ENCODE measurements at regions not wholly inside any gene's neighbourhood (a gene's known extent, or its start where the extent isn't known, plus 50 kb on each side); places are given as distances from the start of the nearest gene placed in this dataset.

GRCh38 chr2:176662753-176663152 lies 393.5 kb downstream of the MTX2 start (continued):
- TF ChIP-seq NFYB (CRISPR knock-in tag; conservative IDR thresholded peaks at IDR 0.05; ENCODE audit: low read depth) (no peak), STAT6 (CRISPR knock-in tag; conservative IDR thresholded peaks at IDR 0.05; ENCODE audit: low read depth) (no peak), NR2C2 (CRISPR knock-in tag; IDR thresholded peaks at IDR 0.05) (no peak), ARID4B (CRISPR knock-in tag; IDR thresholded peaks at IDR 0.05; ENCODE audit: borderline replicate concordance) (no peak), RORB (CRISPR knock-in tag; IDR thresholded peaks at IDR 0.05) (no peak), SMAD3 (CRISPR knock-in tag; IDR thresholded peaks at IDR 0.05; ENCODE audit: borderline replicate concordance) (no peak), USF2 (CRISPR knock-in tag; IDR thresholded peaks at IDR 0.05) (no peak), FOXP1 (CRISPR knock-in tag; IDR thresholded peaks at IDR 0.05; ENCODE audit: borderline replicate concordance) (no peak), ZNF219 (CRISPR knock-in tag; IDR thresholded peaks at IDR 0.05; ENCODE audit: borderline replicate concordance) (no peak), ZMAT4 (CRISPR knock-in tag; IDR thresholded peaks at IDR 0.05) (no peak)

GRCh38 chr2:176664478-176664877 lies 395.2 kb downstream of the MTX2 start:
- ATAC-seq (no peak), DNase-seq (ENCODE audit: low spot score) (no peak)
- peaks cover 12% of the 10 kb centered on the region for H3K4me1 Mint-ChIP-seq
- ChIA-PET CTCF (interaction anchor here (2.0 to 4.0 kb wide), 2 partner anchors 10 to 13 kb away, joined by 15 to 27 read pairs; no protein-coding TSS in a partner anchor), POLR2A (no interaction called here)
- peaks cover 3% of the 10 kb centered on the region; the same call in 1 of the 2 replicates for H3K9me3 Mint-ChIP-seq
- H3K27ac Mint-ChIP-seq: no peak overlapping the region
- H3K27me3 Mint-ChIP-seq (ENCODE audit: low read depth): peaks cover 67% of the 10 kb centered on the region
- no peak overlapping the region for H3K4me3 Mint-ChIP-seq
- no peaks in the 10 kb centered on the region for H3K36me3 Mint-ChIP-seq
- TF ChIP-seq JUN (CRISPR knock-in tag; IDR thresholded peaks at IDR 0.05) (no peak), MAX (CRISPR knock-in tag; IDR thresholded peaks at IDR 0.05) (no peak), SMAD3 (CRISPR knock-in tag; IDR thresholded peaks at IDR 0.05; ENCODE audit: borderline replicate concordance) (no peak), ERG (CRISPR knock-in tag; IDR thresholded peaks at IDR 0.05) (no peak), CTCF (IDR thresholded peaks at IDR 0.05) (no peak), PRDM15 (CRISPR knock-in tag; IDR thresholded peaks at IDR 0.05) (no peak), E2F4 (CRISPR knock-in tag; IDR thresholded peaks at IDR 0.05; ENCODE audit: borderline replicate concordance, low read depth) (no peak), ZMAT4 (CRISPR knock-in tag; IDR thresholded peaks at IDR 0.05) (no peak), FOXP1 (CRISPR knock-in tag; IDR thresholded peaks at IDR 0.05; ENCODE audit: borderline replicate concordance) (no peak)

All from WTC11 (cell line).